Prostate gland (tissue), 2 donors: ENCODE measurements at regions not wholly inside any gene's neighbourhood (a gene's known extent, or its start where the extent isn't known, plus 50 kb on each side); places are given as distances from the start of the nearest gene placed in this dataset.

Experiments used
- POLR2A ChIP-seq: fragments of 450-650 bp; IDR thresholded peaks from one replicate; pipeline ENCODE4 v1.6.1; 2016; ENCODE audit warnings: antibody characterized with exemption, mild to moderate bottlenecking
- POLR2AphosphoS5 ChIP-seq: sonication (generic); formaldehyde crosslinking; IDR thresholded peaks from one replicate; pipeline ENCODE4 v1.6.1; 2017; ENCODE audit warnings: antibody characterized with exemption
- TF ChIP-seq, protein P1 (sequence below), 4 experiments: fragments of 200-600 bp in 2 of 4; fragments of 450-650 bp in 2 of 4; sonication (generic) in 2 of 4; IDR thresholded peaks; 1 replicate in 3 of 4; 2 replicates in 1 of 4; pipeline ENCODE4 v1.5.1; 2016 to 2019; ENCODE audit warnings: antibody characterized with exemption in 4 of 4, mild to moderate bottlenecking in 2 of 4, moderate library complexity in 2 of 4

DNA sequence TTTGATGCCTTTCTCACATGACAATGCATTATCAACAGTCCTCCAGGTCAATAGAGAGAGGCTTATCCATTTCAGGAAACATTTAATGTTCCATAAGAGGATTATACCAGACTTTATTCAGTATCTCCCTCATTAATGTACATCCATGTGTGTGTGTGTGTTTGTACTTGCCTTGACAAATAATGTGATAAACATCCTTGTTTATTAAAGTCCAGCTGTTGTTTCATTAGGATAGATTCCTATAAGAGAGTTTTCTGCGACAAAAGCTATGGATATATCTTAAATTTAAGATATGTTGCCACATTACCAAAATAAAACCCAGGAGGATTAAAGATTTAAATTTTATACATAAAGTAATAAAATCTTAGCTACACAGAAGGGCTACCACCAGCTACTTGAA lies 492.6 kb downstream of the TOX3 start:
- TF ChIP-seq, protein P1, sequence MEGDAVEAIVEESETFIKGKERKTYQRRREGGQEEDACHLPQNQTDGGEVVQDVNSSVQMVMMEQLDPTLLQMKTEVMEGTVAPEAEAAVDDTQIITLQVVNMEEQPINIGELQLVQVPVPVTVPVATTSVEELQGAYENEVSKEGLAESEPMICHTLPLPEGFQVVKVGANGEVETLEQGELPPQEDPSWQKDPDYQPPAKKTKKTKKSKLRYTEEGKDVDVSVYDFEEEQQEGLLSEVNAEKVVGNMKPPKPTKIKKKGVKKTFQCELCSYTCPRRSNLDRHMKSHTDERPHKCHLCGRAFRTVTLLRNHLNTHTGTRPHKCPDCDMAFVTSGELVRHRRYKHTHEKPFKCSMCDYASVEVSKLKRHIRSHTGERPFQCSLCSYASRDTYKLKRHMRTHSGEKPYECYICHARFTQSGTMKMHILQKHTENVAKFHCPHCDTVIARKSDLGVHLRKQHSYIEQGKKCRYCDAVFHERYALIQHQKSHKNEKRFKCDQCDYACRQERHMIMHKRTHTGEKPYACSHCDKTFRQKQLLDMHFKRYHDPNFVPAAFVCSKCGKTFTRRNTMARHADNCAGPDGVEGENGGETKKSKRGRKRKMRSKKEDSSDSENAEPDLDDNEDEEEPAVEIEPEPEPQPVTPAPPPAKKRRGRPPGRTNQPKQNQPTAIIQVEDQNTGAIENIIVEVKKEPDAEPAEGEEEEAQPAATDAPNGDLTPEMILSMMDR (IDR thresholded peaks at IDR 0.05), result no peak
- TF ChIP-seq POLR2A, result no peak
- no peak for TF ChIP-seq POLR2AphosphoS5
